ENCODE measurements at regions not wholly inside any gene's neighbourhood (a gene's known extent, or its start where the extent isn't known, plus 50 kb on each side); places are given as distances from the start of the nearest gene placed in this dataset.

GRCh38 chr6:9553002-9553401 lies 861.9 kb downstream of the TFAP2A start:
- in situ Hi-C loops (cut with MboI; ENCODE audit: low sequenced_read_pairs): no loop called here

GRCh38 chr6:9543649-9544048 lies 871.2 kb downstream of the TFAP2A start:
- in situ Hi-C loops (cut with MboI; ENCODE audit: low sequenced_read_pairs): loop anchor here (25.0 kb wide), 1 partner anchor 894 kb away; no protein-coding TSS in a partner anchor

DNA sequence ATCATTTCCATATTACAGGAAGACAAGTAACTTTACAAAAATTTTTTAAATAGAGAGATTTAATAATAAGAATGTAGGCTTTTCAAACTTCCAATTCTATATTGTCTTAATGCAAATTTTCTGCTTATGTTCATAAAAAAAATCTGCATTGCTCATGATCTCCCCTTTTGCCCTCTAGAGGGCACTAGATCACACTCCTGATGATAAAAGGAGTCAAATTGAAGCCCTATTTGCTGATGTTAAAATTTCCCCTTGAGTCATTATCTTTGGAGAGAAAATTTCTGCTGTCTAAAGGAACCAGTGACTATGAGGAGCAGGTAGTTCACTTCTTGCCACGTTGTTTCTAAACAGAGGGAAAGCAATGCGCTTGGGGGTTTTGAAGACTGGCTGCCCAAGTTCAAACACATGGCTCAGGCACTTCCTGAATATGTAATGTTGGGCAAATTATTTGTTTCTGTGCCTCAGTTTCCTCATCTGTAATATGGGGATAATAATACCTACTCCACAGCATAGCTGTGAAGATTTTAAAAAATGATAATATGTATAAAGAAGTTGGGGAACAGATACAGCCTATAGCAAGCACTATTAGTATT lies 874.2 kb downstream of the TFAP2A start:
- in situ Hi-C loops (cut with MboI; ENCODE audit: low sequenced_read_pairs): loop anchor here (25.0 kb wide), 1 partner anchor 897 kb away; no protein-coding TSS in a partner anchor

GRCh38 chr6:9540126-9540525 lies 874.7 kb downstream of the TFAP2A start:
- in situ Hi-C loops (cut with MboI; ENCODE audit: low sequenced_read_pairs): loop anchor here (25.0 kb wide), 1 partner anchor 897 kb away; no protein-coding TSS in a partner anchor

DNA sequence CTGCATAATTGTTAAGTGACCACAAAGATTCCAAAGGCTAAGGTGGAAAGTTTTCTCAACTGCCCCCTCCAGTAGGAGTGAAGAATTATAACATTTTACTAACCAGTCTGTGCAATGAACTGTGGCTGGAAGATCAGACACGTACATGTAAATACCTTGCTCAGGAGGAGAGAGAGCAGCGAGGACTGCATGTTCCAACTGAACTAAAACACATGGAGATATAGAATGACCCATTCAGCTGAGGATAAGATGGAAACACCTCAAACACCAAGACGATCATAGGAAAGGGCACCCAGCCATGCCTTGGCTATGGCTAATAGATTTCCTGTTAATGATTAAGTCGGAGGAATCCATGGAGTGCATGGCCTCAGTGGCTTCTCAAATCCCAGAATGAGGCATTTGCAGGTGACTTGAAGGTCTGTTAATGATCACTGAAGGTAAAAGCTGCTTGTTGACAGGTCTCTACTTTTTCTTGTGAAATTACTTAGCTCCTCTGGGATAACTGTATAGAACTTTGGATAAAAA lies 875.6 kb downstream of the TFAP2A start:
- in situ Hi-C loops (cut with MboI; ENCODE audit: low sequenced_read_pairs): loop anchor here (25.0 kb wide), 1 partner anchor 898 kb away; no protein-coding TSS in a partner anchor

DNA sequence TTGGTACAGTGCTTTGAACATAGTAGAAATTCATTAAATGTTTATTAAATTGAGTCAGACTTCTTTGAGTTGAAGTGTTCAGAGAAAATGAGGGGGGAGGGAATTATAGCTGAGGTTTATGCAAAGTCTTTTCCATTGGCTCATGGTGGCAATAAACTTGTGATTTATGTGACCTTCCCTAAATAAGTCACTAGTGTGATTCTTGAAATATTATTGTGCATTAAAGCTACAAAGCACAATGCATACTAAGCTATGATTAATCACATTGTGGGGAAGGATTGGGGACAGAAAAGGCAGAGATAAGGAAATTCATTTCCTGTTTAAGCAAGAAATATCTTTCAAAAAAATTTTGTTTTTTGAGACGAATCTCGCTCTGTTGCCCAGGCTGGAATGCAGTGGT lies 877.5 kb downstream of the TFAP2A start:
- in situ Hi-C loops (cut with MboI; ENCODE audit: low sequenced_read_pairs): loop anchor here (25.0 kb wide), 1 partner anchor 900 kb away; no protein-coding TSS in a partner anchor

DNA sequence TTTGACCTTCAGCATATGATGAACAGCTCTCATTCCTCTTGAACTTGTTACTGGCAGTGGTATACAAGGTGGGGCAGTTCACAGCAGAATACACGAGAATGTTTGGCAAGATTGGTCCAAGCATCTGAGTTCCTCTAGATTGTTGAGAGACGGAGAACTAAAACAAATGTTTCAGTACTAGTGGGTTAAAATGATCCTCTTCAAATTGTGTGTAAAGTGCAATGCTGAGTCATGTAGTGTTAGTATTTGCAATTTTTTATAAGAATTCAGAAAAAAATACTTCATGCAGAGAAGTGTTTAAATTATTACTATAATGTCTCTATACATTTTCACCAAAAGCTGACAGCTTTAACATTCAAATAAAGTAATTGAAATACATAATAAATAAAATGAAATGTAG lies 879.8 kb downstream of the TFAP2A start:
- in situ Hi-C loops (cut with MboI; ENCODE audit: low sequenced_read_pairs): loop anchor here (25.0 kb wide), 1 partner anchor 902 kb away; no protein-coding TSS in a partner anchor

DNA sequence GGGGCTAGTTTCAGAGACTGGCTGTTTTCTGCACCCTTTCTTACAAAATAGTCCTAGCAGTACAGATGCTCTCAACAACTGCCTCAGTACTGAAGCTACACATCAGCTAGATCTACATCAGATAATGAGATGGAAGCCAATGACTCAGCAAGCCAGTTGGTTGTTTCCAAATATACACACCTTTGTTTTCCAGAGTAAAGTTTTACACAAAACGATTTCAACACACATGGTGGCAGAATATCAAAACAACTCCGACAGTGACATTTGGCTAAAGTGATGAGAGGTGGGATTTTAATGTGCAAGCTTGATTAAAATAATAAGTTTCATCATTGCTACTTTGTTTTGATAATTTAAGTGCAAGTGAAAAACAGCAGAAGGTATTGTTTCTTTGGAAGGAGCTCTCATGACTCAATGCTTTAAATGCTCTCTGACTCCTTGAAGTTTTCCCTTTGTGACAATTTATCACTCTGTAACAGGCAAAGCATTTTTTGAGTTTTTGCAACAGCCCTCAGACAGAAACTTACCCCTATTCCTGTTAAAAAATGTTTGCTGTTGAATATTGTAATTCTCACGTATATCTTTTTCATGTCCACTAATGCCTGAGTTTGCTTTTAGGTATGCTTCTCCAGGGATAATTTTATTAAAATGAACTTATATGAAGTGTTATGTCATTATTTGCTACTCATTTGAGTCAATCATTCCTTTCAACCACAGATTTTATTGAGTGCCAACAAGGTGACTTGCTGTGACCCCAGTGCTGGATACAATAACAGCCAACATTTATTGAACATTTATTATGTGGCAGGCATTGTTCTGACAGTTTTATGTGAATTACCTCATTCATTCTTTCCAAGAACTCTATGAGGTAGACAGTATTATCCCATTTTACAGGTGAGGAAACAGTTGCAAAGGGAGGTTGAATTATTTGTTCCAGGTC lies 882.0 kb downstream of the TFAP2A start:
- in situ Hi-C loops (cut with MboI; ENCODE audit: low sequenced_read_pairs): loop anchor here (25.0 kb wide), 1 partner anchor 904 kb away; no protein-coding TSS in a partner anchor

DNA sequence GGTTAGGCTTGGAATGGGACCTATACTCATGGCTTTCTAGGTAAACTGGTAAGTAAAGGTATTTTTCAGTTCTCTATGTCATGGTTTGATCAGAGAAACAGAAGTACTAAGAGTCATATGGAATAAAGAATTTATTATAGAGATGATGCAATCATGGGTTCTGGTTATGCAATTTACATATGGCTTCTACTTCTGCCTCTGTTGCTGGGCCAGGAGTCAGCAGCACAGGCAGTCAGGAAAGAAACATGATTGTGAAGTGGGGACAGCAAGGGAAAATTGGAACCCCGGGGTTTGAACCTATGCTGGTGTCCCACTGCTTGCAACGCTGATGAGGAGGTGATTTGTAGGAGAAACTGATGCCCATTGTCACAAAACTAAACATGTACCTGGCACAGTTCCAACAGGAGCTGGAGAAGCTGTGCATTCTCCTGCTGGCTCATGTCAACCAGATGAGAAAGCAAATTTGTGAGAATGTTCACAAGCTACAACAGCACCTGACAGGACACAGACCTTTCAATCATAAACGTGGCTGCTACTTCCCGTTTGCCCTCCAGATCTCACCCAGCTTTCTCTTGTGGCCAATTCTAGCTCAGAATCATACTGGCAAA lies 887.1 kb downstream of the TFAP2A start:
- in situ Hi-C loops (cut with MboI; ENCODE audit: low sequenced_read_pairs): loop anchor here (25.0 kb wide), 1 partner anchor 910 kb away; no protein-coding TSS in a partner anchor

DNA sequence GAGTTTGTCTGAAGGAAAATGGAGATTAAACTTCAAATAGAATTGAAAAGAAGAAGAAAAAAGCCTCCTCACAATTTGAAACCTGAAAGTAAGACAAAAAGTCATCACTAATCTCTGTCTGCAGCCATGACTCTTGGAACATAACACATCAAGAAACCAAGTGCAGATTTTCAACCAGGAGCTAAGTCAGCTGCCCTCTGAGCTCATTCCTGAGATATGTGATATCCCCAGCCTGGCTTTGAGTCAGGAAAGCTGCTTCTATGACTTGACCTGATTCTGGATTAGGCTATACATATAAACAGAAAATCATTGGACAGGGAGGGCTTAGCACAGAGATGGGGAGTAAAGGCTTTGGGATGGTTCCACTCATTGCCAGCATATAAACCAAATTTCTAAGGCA lies 891.4 kb downstream of the TFAP2A start:
- in situ Hi-C loops (cut with MboI; ENCODE audit: low sequenced_read_pairs): no loop called here

- in situ Hi-C loops (cut with MboI; ENCODE audit: low sequenced_read_pairs): no loop called here
Observed at GRCh38 chr6:9522101-9522500, 892.8 kb downstream of the TFAP2A start.

DNA sequence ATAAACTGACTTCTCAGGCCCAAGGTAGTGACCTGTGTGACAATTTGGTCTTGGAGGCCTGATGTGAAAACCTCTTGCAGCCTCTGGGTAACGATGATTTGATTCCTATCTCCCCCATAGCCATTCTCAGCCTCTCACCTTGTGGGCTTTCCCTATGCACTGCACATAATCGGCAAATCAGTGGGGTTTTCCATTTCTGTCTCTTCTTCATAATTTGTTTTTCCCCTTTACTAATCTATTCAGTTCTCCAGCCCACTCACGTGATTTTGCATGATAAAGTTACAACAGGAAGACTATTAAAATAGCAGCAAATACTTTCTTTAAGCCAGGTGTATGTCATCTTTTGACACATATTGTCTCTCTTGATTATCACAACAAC lies 893.7 kb downstream of the TFAP2A start:
- in situ Hi-C loops (cut with MboI; ENCODE audit: low sequenced_read_pairs): no loop called here

DNA sequence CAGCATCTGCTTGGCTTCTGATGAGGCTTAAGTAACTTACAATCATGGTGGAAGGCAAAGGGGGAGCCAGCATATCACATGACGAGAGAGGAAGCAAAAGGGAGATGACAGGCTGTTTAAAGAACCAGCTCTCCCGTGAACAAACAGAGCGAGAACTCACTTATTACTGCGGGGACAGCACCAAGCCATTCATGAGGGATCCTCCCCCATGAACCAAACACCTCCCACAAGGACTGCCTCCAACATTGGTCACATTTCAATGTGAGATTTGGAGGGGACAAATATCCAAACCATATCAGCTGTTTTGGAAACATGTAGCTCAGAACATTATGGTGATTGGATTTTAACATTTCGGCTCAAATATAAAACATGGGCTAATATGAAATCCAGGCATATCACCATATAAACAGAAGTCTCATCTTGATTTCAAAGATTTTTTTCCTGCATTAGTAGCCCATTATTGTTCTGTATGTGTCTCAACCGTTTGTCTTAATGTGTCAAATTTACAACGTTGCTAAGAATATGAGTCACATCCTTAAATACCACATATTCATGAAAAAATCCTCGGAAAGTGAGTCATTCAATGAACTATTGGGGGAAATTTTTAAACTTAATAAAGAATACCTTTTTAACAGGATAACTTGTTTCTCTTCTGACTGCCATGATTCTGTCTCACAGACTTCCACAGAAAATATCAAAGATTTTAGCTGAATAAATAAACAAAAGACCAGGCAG lies 894.3 kb downstream of the TFAP2A start:
- in situ Hi-C loops (cut with MboI; ENCODE audit: low sequenced_read_pairs): no loop called here

GRCh38 chr6:9518431-9518830 lies 896.4 kb downstream of the TFAP2A start:
- in situ Hi-C loops (cut with MboI; ENCODE audit: low sequenced_read_pairs): no loop called here

DNA sequence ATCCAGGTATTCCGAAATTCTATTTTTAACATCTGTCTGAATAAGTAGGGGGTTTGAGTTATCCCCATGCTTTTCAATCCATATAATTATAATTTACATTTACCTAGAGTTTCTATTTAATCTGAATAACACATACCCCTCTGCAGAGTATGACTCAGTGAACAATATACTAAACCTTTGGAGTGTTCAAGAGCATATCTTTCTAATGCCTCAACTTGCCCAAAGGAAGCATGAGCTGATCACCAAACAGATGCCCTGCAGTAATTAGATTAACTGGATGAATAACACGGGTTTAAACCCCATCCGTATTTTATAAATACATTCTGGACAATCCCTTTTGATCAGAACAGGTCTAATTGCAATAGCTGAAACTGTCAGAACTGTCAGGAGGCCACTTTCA lies 897.1 kb downstream of the TFAP2A start:
- in situ Hi-C loops (cut with MboI; ENCODE audit: low sequenced_read_pairs): no loop called here

- in situ Hi-C loops (cut with MboI; ENCODE audit: low sequenced_read_pairs): no loop called here
Observed at GRCh38 chr6:9515633-9516606, 899.0 kb downstream of the TFAP2A start.

DNA sequence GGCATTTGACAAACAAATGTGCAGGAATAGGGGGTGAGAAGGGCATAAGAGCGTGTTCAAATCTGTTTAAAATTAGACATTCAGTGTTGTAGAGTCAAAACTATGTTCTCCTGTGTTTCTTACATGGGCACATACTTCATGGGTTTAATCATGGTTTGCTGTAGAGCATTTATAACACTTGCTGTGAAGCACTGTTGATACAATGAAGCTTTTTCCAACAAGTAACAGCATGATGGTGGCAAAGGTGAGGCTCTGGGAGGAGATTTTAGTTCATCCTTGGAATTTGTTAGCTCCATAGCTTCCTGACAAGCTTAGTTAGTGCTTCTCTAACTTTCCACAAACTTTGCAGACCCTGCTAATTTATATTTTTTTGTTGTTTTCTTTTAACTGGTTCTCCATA lies 900.7 kb downstream of the TFAP2A start:
- in situ Hi-C loops (cut with MboI; ENCODE audit: low sequenced_read_pairs): no loop called here

- in situ Hi-C loops (cut with MboI; ENCODE audit: low sequenced_read_pairs): no loop called here
Observed at GRCh38 chr6:9511157-9511556, 903.7 kb downstream of the TFAP2A start.

Measured in HL-60/S4 treated with phorbol 12-myristate 13-acetate at 8.2 ng/mL for 4 days and 3 days (cell line).